MM.1S (cell line): ENCODE measurements at regions not wholly inside any gene's neighbourhood (a gene's known extent, or its start where the extent isn't known, plus 50 kb on each side); places are given as distances from the start of the nearest gene placed in this dataset.

Source experiments
- EZH2 ChIP-seq: fragments of 300-600 bp; sonication (generic); optimal IDR thresholded peaks from 2 replicates; pipeline ENCODE3; 2017; ENCODE audit warnings: low read depth, mild to moderate bottlenecking, antibody characterized with exemption, low read length, mixed read lengths
- EZH2phosphoT487 ChIP-seq: fragments of 300-600 bp; sonication (generic); IDR thresholded peaks from 2 replicates; pipeline ENCODE4 v1.6.1; 2018; ENCODE audit warnings: antibody characterized with exemption, low read length
- TF ChIP-seq, protein P1 (sequence below): fragments of 300-600 bp; sonication (generic); IDR thresholded peaks from 2 replicates; pipeline ENCODE4 v1.5.1; 2016; ENCODE audit warnings: antibody characterized with exemption, low read length, mixed read lengths

DNA sequence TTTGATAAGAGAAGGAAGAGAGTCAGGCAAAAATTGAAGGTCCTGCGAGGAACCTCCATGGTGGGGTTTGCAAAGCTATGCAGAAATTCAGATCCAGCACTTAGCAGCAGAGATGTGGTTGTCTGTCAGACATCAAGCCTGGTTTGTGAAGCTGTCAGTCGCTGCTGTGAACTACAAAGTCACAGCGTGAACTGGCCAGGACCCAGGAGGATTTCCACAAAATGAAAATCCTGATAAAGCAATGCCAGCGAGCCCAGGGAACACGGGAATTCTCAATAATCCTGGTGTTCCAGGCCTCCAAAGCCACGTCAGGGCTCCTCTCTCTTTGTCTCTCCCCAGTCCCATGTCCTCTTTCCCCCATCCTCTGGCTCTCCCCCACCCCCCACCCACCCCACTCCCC, 296.9 kb upstream of the GADL1 start:
- TF ChIP-seq, protein P1, sequence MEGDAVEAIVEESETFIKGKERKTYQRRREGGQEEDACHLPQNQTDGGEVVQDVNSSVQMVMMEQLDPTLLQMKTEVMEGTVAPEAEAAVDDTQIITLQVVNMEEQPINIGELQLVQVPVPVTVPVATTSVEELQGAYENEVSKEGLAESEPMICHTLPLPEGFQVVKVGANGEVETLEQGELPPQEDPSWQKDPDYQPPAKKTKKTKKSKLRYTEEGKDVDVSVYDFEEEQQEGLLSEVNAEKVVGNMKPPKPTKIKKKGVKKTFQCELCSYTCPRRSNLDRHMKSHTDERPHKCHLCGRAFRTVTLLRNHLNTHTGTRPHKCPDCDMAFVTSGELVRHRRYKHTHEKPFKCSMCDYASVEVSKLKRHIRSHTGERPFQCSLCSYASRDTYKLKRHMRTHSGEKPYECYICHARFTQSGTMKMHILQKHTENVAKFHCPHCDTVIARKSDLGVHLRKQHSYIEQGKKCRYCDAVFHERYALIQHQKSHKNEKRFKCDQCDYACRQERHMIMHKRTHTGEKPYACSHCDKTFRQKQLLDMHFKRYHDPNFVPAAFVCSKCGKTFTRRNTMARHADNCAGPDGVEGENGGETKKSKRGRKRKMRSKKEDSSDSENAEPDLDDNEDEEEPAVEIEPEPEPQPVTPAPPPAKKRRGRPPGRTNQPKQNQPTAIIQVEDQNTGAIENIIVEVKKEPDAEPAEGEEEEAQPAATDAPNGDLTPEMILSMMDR = no peak
- TF ChIP-seq EZH2phosphoT487 = no peak
- no peak for TF ChIP-seq EZH2
